Bronchial epithelial cell (primary cell): ENCODE measurements at regions not wholly inside any gene's neighbourhood (a gene's known extent, or its start where the extent isn't known, plus 50 kb on each side); places are given as distances from the start of the nearest gene placed in this dataset.

Source experiments
- DNase-seq: peaks from one replicate; pipeline ENCODE4 v3.0.0-alpha.2; 2010; ENCODE audit warnings: low read depth
- FAIRE-seq: peaks from 2 replicates; lab custom pipeline; 2011; peaks lifted over from hg19 to GRCh38; lab: Jason Lieb, UNC
- H3K27me3 ChIP-seq: 2 replicates; pipeline ENCODE4 v1.5.1; 2011; ENCODE audit warnings: low read length; ENCODE audit not compliant: control insufficient read depth, insufficient read depth
- H3K36me3 ChIP-seq: 2 replicates; pipeline ENCODE4 v1.5.1; 2011; ENCODE audit warnings: low read length; ENCODE audit not compliant: control insufficient read depth, insufficient read depth
- H3K4me3 ChIP-seq: 2 replicates; pipeline ENCODE4 v1.5.1; 2011; ENCODE audit warnings: mild to moderate bottlenecking, low read depth, low read length, control low read depth
- TF ChIP-seq, protein P1 (sequence below): IDR thresholded peaks from 2 replicates; pipeline ENCODE4 v1.5.1; 2011; ENCODE audit warnings: mild to moderate bottlenecking, moderate library complexity, low read length, control low read depth, inconsistent platforms; ENCODE audit not compliant: insufficient read depth, severe bottlenecking

DNA sequence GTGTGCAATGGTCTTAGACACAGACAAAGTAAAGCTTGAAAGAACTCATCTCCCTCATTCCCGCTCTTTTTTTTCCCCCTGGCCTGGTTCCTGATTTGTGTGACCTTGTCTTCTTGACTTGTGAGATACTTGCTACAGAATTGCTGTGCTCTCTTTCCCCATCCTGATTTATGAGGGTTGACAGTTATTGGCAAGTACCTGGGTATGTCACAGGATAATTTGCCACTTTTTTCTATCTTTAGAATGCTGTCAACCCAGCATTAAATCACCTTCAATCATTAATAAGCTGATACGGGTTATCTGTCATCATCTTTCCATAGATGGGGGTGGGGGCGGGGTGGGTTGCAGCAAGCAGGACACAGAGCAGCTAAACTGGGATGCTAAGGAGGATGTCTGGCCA, 144.4 kb upstream of the PRICKLE1 start:
- Histone ChIP-seq H3K36me3 (no peaks in the 10 kb centered on the region), H3K4me3 (no peak overlapping the region), H3K27me3 (no peaks in the 10 kb centered on the region)
- TF ChIP-seq, protein P1, sequence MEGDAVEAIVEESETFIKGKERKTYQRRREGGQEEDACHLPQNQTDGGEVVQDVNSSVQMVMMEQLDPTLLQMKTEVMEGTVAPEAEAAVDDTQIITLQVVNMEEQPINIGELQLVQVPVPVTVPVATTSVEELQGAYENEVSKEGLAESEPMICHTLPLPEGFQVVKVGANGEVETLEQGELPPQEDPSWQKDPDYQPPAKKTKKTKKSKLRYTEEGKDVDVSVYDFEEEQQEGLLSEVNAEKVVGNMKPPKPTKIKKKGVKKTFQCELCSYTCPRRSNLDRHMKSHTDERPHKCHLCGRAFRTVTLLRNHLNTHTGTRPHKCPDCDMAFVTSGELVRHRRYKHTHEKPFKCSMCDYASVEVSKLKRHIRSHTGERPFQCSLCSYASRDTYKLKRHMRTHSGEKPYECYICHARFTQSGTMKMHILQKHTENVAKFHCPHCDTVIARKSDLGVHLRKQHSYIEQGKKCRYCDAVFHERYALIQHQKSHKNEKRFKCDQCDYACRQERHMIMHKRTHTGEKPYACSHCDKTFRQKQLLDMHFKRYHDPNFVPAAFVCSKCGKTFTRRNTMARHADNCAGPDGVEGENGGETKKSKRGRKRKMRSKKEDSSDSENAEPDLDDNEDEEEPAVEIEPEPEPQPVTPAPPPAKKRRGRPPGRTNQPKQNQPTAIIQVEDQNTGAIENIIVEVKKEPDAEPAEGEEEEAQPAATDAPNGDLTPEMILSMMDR: no peak
- no peak for DNase-seq
- no peak for FAIRE-seq

DNA sequence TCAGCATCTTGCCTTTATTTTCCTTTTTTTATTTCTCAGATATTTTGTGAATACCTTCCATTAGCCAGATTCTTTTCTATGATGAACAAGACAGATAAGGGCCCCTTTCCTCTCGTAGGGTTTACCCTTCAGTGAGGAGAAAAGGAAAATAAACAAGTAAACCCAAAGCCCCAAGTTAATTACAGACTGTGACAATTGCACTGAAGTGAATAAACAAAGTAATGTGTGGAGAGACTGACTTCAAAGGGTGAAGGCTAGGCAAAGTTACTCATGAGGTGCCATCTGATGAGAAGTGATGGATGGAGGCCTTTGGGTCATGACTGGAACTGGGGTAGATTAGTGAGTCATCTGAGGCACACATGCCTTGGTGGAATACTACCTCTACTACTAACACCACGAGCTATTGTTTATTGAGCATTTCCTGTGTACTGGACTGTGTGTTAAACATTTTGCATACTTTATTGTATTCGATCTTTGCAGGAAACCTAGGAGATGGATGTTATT, 143.4 kb upstream of the PRICKLE1 start:
- FAIRE-seq (no peak), DNase-seq (no peak)

DNA sequence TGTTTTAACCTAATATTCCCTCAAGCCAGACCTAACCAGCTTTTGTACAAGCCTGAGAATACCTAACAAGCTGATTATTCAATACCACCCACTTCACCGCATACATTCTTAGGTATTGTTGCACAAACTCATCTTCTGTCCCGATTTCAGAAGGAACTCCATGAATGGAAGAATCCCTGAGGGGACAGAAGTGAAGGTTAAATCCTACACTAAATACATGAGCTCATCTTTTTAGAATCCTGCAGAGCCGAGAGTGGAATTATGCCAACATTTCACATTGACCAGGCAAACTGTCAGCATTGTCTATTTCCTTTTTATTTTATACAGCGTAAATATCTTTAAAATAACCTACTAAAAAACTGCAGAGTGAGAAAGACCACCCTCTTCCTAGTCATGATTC, 140.7 kb upstream of the PRICKLE1 start:
- no peaks in the 10 kb centered on the region for H3K36me3 ChIP-seq
- FAIRE-seq: no peak
- no peak for DNase-seq
- TF ChIP-seq, protein P1: no peak
- H3K4me3 ChIP-seq: no peak overlapping the region
- no peaks in the 10 kb centered on the region for H3K27me3 ChIP-seq

More for the DNA sequence above, 143.4 kb upstream of the PRICKLE1 start:
- Histone ChIP-seq H3K36me3 (no peaks in the 10 kb centered on the region), H3K27me3 (no peaks in the 10 kb centered on the region), H3K4me3 (no peak overlapping the region)
- TF ChIP-seq, protein P1: no peak

DNA sequence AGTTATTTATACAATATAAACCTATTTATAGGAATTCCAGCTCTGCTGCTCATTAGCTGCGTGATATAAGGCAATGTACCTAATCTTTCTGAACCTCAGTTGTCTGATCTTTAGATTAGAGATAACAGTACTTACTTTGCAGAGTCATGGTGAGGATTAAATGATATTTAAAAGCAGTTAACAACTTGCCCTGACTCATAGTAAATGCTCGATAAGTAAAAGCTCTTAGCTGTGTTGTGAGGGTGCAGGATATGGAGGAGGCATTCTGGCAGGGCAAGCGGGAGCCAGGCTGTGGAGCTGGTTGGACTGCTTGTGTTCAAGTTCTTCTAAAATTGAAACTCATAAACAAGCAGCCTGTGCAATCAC, 140.0 kb upstream of the PRICKLE1 start:
- no peak overlapping the region for H3K4me3 ChIP-seq
- DNase-seq: peak; percentile 30
- FAIRE-seq: no peak
- H3K36me3 ChIP-seq: no peaks in the 10 kb centered on the region
- no peaks in the 10 kb centered on the region for H3K27me3 ChIP-seq
- TF ChIP-seq, protein P1: no peak

DNA sequence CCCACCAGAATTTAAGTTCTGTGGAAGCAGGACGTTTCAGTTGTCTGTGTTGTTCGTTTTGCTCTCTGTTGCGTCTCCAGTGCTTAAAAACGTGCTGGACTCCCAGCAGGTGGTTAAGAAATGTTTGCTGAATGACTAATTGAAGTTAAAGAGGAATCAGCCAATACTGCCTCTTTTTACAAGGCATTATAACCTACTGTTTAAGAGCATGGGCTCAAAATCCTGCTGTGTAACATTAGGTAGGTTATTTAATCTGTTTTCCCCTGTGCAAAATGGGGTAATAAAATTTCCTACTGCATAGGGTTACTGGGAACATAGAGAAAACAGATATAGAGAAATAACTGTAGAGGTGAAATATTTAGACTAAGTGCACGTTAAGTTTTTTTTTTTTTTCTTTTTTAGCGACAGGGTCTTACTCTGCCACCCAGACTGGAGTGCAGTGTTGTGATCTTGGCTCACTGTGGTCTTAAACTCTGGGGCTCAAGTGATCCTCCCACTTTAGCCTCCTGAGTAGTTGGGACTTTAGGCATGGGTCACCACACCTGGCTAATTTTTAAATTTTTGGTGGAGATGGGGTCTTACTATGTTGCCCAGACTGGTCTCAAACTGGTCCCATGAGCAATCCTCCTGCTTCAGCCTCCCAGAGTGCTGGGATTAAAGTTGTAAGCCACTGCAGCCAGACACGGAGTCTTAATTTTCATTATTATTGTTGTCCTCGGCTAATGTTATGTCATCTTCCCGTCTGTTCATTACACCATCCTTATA, 139.4 kb upstream of the PRICKLE1 start:
- FAIRE-seq (no peak), DNase-seq (no peak)
- Histone ChIP-seq H3K36me3 (no peaks in the 10 kb centered on the region), H3K4me3 (no peak overlapping the region), H3K27me3 (no peaks in the 10 kb centered on the region)
- TF ChIP-seq, protein P1: no peak
